HCT116 (cell line): ENCODE measurements at regions not wholly inside any gene's neighbourhood (a gene's known extent, or its start where the extent isn't known, plus 50 kb on each side); places are given as distances from the start of the nearest gene placed in this dataset.

Experiments
- ATAC-seq: fragments of 200-7000 bp; cut with Tn5 transposase; 2 replicates; pipeline ENCODE4 v1.9.1; 2020; ENCODE audit warnings: mild to moderate bottlenecking, moderate library complexity
- BruUV-seq: library from RNA; stranded (reverse); fragments of 400-500 nt; replicated peaks from 2 replicates; lab custom pipeline; 2021; lab: Mats Ljungman, UMichigan
- CTCF ChIA-PET: fragments of 300-600 bp; sonication (Branson Sonifier 250); formaldehyde crosslinking; loops from one replicate; lab custom pipeline; 2021; ENCODE audit warnings: antibody characterized with exemption; lab: Charles Lee
- POLR2A ChIA-PET: fragments of 300-600, 350-600 bp; sonication (Branson Sonifier 250); formaldehyde crosslinking; loops from one replicate; lab custom pipeline; 2021; ENCODE audit warnings: antibody characterized with exemption; lab: Charles Lee
- RAD21 ChIA-PET, 2 experiments: fragments of 300-600 bp; sonication (Branson Sonifier 250); formaldehyde crosslinking; loops; one replicate each; lab custom pipeline; 2023; ENCODE audit warnings: low total read pairs in 2 of 2; ENCODE audit not compliant: uncharacterized antibody in 2 of 2, unreplicated experiment in 2 of 2, low non-redundant PET in 1 of 2; lab: Charles Lee
- DNase-seq: peaks from one replicate; pipeline ENCODE4 v3.0.0-alpha.2; 2010; ENCODE audit warnings: low read depth, low spot score
- H2AFZ ChIP-seq: fragments of 200-600 bp; shearing (Covaris generic), sonication (generic); 2 replicates; pipeline ENCODE4 v1.6.1; 2017; ENCODE audit warnings: low read depth, mixed run types, mixed read lengths, antibody characterized with exemption, low read length; ENCODE audit not compliant: poor library complexity, severe bottlenecking
- H3K27ac ChIP-seq: 2 replicates; pipeline ENCODE4 v1.5.1; 2012; ENCODE audit warnings: low read depth, low read length
- H3K27me3 ChIP-seq: fragments of 200-600 bp; sonication (generic); 2 replicates; pipeline ENCODE4 v1.6.1; 2016; ENCODE audit warnings: mixed run types, low read length, mixed read lengths; ENCODE audit not compliant: insufficient read depth
- H3K36me3 ChIP-seq, 2 experiments: fragments of 200-500 bp in 1 of 2; fragments of 200-600 bp in 1 of 2; sonication (Bioruptor generic) in 1 of 2; sonication (generic) in 1 of 2; 2 replicates each; pipeline versions ENCODE4 v1.5.1 to v1.6.1; 2014 to 2016; ENCODE audit warnings: low read length in 2 of 2, inconsistent platforms in 1 of 2, mixed read lengths in 1 of 2, mixed run types in 1 of 2; ENCODE audit not compliant: insufficient read depth in 2 of 2, control insufficient read depth in 1 of 2
- H3K4me1 ChIP-seq, 2 experiments: fragments of 200-600 bp in 1 of 2; sonication (generic) in 1 of 2; 2 replicates each; pipeline versions ENCODE4 v1.5.1 to v1.6.1; 2012 to 2017; ENCODE audit warnings: low read length in 2 of 2, inconsistent platforms in 1 of 2, mild to moderate bottlenecking in 1 of 2, mixed read lengths in 1 of 2, mixed run types in 1 of 2, moderate library complexity in 1 of 2; ENCODE audit not compliant: insufficient read depth in 2 of 2, control insufficient read depth in 1 of 2
- H3K4me2 ChIP-seq: fragments of 200-600 bp; sonication (generic); 2 replicates; pipeline ENCODE4 v1.6.1; 2017; ENCODE audit warnings: mixed run types, low read length, mixed read lengths
- H3K4me3 ChIP-seq, 2 experiments: fragments of 200-600 bp in 1 of 2; sonication (generic) in 1 of 2; replicated peaks in 1 of 2; 2 replicates each; pipeline ENCODE4 v1.5.1; 2011 to 2016; ENCODE audit warnings: low read length in 2 of 2, control low read depth in 1 of 2, low read depth in 1 of 2, mild to moderate bottlenecking in 1 of 2, mixed read lengths in 1 of 2, mixed run types in 1 of 2
- H3K79me2 ChIP-seq: fragments of 200-600 bp; sonication (generic); 2 replicates; pipeline ENCODE4 v1.6.1; 2017; ENCODE audit warnings: mild to moderate bottlenecking, mixed run types, low read length, moderate library complexity, mixed read lengths; ENCODE audit not compliant: insufficient read depth
- H3K9ac ChIP-seq: fragments of 200-600 bp; sonication (generic); 2 replicates; pipeline ENCODE4 v1.6.1; 2016; ENCODE audit warnings: low read length, mixed read lengths
- H3K9me2 ChIP-seq: fragments of 200-600 bp; sonication (generic), shearing (Covaris generic); 2 replicates; pipeline ENCODE4 v1.6.1; 2017; ENCODE audit warnings: mixed run types, mild to moderate bottlenecking, moderate library complexity; ENCODE audit not compliant: insufficient read depth
- H3K9me3 ChIP-seq, 2 experiments: fragments of 200-500 bp in 1 of 2; fragments of 200-600 bp in 1 of 2; sonication (Bioruptor generic) in 1 of 2; sonication (generic) in 1 of 2; 2 replicates each; pipeline ENCODE4 v1.6.1; 2014 to 2017; ENCODE audit warnings: low read length in 2 of 2, mixed read lengths in 2 of 2, inconsistent platforms in 1 of 2, low read depth in 1 of 2, mild to moderate bottlenecking in 1 of 2, mixed run types in 1 of 2, moderate library complexity in 1 of 2; ENCODE audit not compliant: control insufficient read depth in 1 of 2, insufficient read depth in 1 of 2
- H4K20me1 ChIP-seq: fragments of 200-600 bp; sonication (generic), shearing (Covaris generic); 2 replicates; pipeline ENCODE4 v1.6.1; 2017; ENCODE audit warnings: mixed run types, mild to moderate bottlenecking, moderate library complexity; ENCODE audit not compliant: insufficient read depth
- EGR1 ChIP-seq: IDR thresholded peaks from 2 replicates; pipeline ENCODE4 v1.6.1; 2012; ENCODE audit warnings: low read depth
- ELF1 ChIP-seq: IDR thresholded peaks from 2 replicates; pipeline ENCODE4 v1.6.1; 2012; ENCODE audit warnings: low read depth, borderline replicate concordance
- FOSL1 ChIP-seq: IDR thresholded peaks from 2 replicates; pipeline ENCODE4 v1.6.1; 2012; ENCODE audit warnings: low read depth
- JUND ChIP-seq: IDR thresholded peaks from 2 replicates; pipeline ENCODE4 v1.6.1; 2012
- SIN3A ChIP-seq: IDR thresholded peaks from 2 replicates; pipeline ENCODE4 v1.6.1; 2012; ENCODE audit warnings: low read depth
- SP1 ChIP-seq: IDR thresholded peaks from 2 replicates; pipeline ENCODE4 v1.6.1; 2012; ENCODE audit warnings: low read depth
- SRF ChIP-seq: IDR thresholded peaks from 2 replicates; pipeline ENCODE4 v1.6.1; 2012; ENCODE audit warnings: low read depth
- YY1 ChIP-seq: IDR thresholded peaks from 2 replicates; pipeline ENCODE4 v1.6.1; 2011; ENCODE audit warnings: low read length, low read depth, moderate library complexity, mild to moderate bottlenecking; ENCODE audit not compliant: insufficient replicate concordance; ENCODE audit errors: extremely low read depth
- intact Hi-C: fragments of 100-400 bp; cut with micrococcal nuclease; formaldehyde crosslinking; loops from 2 replicates; pipeline ENCODE4 v1.10.0; 2022
- TF ChIP-seq, protein P1 (sequence below): IDR thresholded peaks from 2 replicates; pipeline ENCODE4 v1.6.1; 2012
- TF ChIP-seq, protein P2 (sequence below), 3 experiments: fragments of 200-600 bp in 1 of 3; sonication (generic) in 1 of 3; IDR thresholded peaks in 2 of 3; conservative IDR thresholded peaks in 1 of 3; 2 replicates each; pipeline ENCODE4 v1.5.1; 2012 to 2017; ENCODE audit warnings: low read depth in 2 of 3, low read length in 2 of 3, antibody characterized with exemption in 1 of 3, borderline replicate concordance in 1 of 3, control low read depth in 1 of 3, mild to moderate bottlenecking in 1 of 3, mixed read lengths in 1 of 3, mixed run types in 1 of 3, moderate library complexity in 1 of 3; ENCODE audit not compliant: insufficient read depth in 1 of 3

DNA sequence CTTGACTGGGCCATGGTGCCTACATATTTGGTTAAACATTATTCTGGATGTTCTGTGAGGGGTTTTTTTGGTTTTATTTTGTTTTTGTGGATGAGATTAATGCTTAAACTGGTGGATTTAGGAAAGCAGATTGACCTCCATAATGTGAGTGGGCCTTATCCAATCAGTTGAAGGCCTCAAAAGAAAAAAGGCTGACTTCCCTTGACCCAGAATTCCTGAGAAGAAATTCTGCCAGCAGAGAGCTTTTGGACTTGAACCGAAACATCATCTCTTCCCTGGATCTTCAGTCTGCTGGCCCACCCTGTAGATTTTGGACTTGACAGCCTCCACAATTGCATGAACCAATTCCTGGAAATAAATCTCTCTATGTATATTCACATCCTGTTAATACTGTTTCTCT lies 94.4 kb downstream of the ADRA2A start:
- Histone ChIP-seq H3K9me3 (no peaks in the 10 kb centered on the region), H3K9ac (no peak overlapping the region), H3K9me2 (no peaks in the 10 kb centered on the region), H4K20me1 (no peaks in the 10 kb centered on the region), H2AFZ (no peak overlapping the region), H3K4me1 (no peaks in the 10 kb centered on the region), H3K27me3 (peaks cover 38% of the 10 kb centered on the region), H3K4me3 (no peak overlapping the region), H3K79me2 (no peaks in the 10 kb centered on the region), H3K4me2 (no peak overlapping the region), H3K36me3 (no peaks in the 10 kb centered on the region), H3K27ac (no peak overlapping the region)
- ChIA-PET POLR2A (no interaction called here), RAD21 (no interaction called here), CTCF (no interaction called here)
- TF ChIP-seq, protein P1, sequence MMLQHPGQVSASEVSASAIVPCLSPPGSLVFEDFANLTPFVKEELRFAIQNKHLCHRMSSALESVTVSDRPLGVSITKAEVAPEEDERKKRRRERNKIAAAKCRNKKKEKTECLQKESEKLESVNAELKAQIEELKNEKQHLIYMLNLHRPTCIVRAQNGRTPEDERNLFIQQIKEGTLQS: no peak
- TF ChIP-seq EGR1: no peak
- no peak for TF ChIP-seq SRF
- no peak for TF ChIP-seq JUND
- TF ChIP-seq, protein P2, sequence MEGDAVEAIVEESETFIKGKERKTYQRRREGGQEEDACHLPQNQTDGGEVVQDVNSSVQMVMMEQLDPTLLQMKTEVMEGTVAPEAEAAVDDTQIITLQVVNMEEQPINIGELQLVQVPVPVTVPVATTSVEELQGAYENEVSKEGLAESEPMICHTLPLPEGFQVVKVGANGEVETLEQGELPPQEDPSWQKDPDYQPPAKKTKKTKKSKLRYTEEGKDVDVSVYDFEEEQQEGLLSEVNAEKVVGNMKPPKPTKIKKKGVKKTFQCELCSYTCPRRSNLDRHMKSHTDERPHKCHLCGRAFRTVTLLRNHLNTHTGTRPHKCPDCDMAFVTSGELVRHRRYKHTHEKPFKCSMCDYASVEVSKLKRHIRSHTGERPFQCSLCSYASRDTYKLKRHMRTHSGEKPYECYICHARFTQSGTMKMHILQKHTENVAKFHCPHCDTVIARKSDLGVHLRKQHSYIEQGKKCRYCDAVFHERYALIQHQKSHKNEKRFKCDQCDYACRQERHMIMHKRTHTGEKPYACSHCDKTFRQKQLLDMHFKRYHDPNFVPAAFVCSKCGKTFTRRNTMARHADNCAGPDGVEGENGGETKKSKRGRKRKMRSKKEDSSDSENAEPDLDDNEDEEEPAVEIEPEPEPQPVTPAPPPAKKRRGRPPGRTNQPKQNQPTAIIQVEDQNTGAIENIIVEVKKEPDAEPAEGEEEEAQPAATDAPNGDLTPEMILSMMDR (IDR thresholded peaks at IDR 0.05 in 2 of 3, conservative IDR thresholded peaks at IDR 0.05 in 1 of 3; ENCODE audit: borderline replicate concordance in 1 of 3, insufficient read depth in 1 of 3, low read depth in 2 of 3, low read length in 2 of 3): no peak
- no peak for TF ChIP-seq FOSL1
- no peak for TF ChIP-seq SIN3A
- TF ChIP-seq YY1: no peak
- no peak for TF ChIP-seq SP1
- no peak for TF ChIP-seq ELF1
- DNase-seq: no peak
- no TSS peak for BruUV-seq
- ATAC-seq: no peak
- intact Hi-C loops: no loop called here
